GM18520 (cell line): ENCODE measurements at regions not wholly inside any gene's neighbourhood (a gene's known extent, or its start where the extent isn't known, plus 50 kb on each side); places are given as distances from the start of the nearest gene placed in this dataset.

Experiments
- ATAC-seq: cut with Tn5 transposase; IDR thresholded peaks from one replicate; pipeline ENCODE4 v1.9.1; 2021; ENCODE audit not compliant: unreplicated experiment

GRCh38 chr20:11843289-11843688, 74.4 kb upstream of the BTBD3 start:
- ATAC-seq = no peak

DNA sequence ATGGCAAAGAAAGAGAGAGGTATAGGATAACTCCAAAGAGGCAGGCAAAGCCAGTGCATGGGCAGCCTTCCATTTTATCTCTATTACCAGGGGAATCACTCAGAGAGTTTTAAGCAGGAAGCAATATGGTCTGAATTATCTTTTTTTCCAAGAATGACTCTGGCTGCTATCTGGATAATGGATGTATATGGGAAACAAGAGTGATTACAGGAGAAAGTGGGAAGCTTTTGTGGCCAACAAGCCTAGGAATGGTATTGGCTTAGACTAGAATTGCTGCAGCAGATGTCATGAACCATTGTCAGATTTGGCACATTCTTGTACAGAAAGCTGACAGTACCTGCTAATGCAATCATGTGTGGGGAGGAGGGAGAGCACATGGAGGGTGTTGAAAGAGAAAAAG, 73.0 kb upstream of the BTBD3 start:
- no peak for ATAC-seq

GRCh38 chr20:11845340-11845739, 72.4 kb upstream of the BTBD3 start:
- ATAC-seq = no peak

DNA sequence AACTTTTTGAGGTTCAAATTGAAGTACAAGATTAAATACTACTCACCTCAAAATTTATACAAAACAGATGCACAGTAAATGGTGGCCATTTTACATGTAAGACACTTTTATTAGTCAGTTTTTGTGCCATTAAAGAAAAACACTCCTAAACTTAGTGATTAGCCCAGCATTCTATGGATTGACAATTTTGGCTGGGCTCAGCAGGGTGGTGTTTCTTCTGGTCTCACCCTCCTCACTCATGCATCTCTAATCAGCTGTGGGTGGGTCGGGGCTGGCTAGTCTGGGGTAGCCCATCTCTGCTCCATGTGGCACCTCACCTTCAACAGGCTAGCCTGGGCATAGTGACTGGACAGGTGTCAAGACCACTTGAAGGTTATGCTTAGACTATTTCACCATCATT, 71.6 kb upstream of the BTBD3 start:
- ATAC-seq = no peak

GRCh38 chr20:11847827-11848226, 69.9 kb upstream of the BTBD3 start:
- ATAC-seq = no peak

DNA sequence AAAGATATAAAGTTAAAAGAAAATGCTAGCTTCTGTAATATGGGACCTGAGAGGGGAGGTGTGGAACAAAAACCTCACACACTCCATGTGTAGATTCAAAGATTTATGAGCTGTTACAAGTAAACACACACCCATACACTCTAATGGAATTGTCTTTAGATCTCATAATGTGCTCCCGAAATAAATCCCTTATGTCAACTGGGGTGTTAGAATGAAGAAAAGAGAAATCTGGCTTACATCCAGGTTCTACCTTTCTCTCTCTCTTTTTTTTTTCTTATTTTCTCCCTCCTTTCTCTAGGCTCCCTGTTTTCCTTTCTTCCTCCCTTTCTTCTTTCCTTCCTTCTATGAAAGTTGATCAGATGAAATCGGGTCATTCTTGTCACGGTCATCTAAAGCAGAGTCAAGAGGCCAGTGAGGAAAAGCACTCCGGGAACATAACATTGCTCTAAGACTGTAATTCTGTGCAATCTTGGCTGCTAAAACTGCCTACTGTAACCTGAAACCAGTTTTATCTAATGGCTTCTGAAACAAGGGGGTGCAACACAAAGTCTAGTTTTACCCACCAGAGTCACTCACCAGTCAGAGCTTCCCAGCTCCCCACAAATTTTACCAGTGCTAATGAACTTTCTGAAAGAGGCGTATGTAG, 68.3 kb upstream of the BTBD3 start:
- ATAC-seq = no peak

DNA sequence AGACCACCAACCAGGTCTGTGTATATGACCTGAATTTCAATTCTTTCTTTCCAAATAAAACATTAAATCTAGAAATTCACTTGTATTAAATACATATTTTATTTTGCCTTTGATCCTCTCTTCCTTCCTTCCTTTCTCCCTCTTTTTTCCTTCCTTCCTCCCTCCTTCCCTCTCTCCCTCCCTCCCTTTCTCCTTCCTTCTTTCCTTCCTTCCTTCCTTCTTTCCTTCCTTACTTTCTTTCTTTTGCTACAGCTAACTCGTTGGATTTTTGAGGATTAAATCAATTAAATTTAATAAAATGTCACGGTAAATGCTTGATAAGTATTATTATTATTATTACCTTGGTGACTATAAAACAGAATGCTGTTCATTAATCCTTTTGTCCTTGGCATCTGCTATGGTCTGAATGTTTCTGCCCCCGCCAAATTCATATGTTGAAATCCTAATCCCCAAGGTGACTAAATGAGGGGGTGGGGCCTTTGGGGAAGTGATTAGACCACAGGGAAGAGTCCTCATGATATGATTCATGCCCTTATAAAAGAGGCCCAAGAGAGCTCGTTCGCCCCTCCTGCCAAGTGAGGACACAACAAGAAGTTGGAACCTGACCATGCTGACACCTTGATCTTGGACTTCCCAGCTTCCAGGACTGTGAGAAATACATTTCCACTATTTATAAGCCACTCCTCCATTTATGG, 67.6 kb upstream of the BTBD3 start:
- ATAC-seq = no peak

- no peak for ATAC-seq
Measured at GRCh38 chr20:11850901-11851300, 66.8 kb upstream of the BTBD3 start.

- no peak for ATAC-seq
Measured at GRCh38 chr20:11851646-11852045, 66.0 kb upstream of the BTBD3 start.

GRCh38 chr20:11852189-11852588, 65.5 kb upstream of the BTBD3 start:
- no peak for ATAC-seq

DNA sequence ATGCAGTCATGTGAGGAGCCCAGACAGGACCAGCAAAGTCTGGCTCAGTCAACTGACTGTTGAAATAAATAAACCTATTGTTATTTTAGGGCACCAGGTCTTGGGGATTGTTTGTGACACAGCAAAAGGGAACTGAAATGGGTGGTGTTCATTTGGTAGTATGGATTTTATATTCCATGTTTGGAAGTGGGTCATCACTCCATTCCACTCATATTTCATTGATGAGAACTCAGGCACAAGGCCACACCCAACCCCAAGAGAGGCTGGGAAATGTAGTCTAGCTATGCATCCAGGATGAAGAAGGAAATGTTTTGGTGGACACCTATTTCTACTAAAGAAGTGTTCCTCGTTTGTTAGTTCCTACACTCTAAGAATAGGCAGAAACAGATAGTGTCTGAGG, 64.9 kb upstream of the BTBD3 start:
- no peak for ATAC-seq

DNA sequence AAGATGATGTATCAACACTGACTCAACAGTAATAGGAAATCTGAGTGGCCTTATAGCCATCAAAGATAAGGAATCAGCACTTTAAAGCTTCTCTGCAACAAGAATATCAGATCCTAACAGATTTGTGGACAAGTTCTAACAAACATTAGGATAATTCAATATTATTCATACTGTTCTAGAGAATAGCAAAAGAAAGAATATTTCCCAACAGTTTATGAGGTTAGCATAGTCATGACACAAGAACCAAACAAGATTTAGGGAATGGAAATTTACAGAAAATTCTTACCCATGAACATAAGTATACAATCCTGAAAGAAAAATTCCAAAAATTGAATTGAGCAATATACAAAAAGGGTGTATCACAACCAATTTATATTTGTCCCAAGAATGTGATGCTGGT, 64.3 kb upstream of the BTBD3 start:
- ATAC-seq = no peak

- no peak for ATAC-seq
Measured at GRCh38 chr20:11861479-11861878, 56.2 kb upstream of the BTBD3 start.

DNA sequence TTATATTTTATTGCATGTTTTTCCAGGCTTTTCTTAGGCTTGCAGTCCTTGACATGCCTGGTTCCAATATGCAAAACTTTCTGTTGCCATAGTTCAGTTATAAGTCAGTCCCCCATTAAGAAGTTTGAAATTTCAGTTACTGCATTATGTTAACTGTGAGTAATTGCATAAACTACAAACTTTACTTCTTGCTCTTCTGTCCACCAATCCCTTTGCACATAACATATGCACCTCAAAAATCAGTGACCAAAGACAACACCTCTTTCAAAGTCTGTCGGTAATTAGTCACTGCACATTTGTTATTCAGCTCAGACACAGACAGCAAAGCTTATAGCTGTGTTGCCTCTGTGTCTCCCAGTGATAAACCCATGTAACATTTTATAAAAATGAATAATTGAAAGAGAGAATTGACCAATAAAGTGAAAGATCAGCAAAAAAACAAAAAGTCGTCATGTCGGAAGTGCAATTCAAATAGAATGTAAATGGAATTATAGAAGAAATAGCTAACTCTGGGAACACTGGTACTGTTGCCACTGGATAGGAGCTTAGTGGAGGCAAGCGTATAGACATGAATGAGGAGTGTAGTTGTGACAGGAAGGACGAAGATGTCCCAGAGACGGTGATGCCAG, 50.3 kb upstream of the BTBD3 start:
- ATAC-seq = no peak
